DOHH2 (cell line): ENCODE measurements at regions not wholly inside any gene's neighbourhood (a gene's known extent, or its start where the extent isn't known, plus 50 kb on each side); places are given as distances from the start of the nearest gene placed in this dataset.

ENCODE experiments used
- H3F3A ChIP-seq: fragments of 200-600 bp; sonication (generic), shearing (Covaris generic); 2 replicates; pipeline ENCODE4 v1.6.0; 2016; ENCODE audit warnings: antibody characterized with exemption, mild to moderate bottlenecking; ENCODE audit not compliant: control insufficient read depth, insufficient read depth
- H3K27ac ChIP-seq: fragments of 200-600 bp; sonication (generic); 2 replicates; pipeline ENCODE4 v1.5.1; 2014; ENCODE audit warnings: low read depth, mild to moderate bottlenecking, low read length, moderate library complexity
- H3K27me3 ChIP-seq: fragments of 200-600 bp; sonication (generic); 2 replicates; pipeline ENCODE4 v1.6.1; 2014; ENCODE audit warnings: mild to moderate bottlenecking, low read length, mixed read lengths; ENCODE audit not compliant: control insufficient read depth
- H3K36me3 ChIP-seq: fragments of 200-600 bp; sonication (generic); 2 replicates; pipeline ENCODE4 v1.6.1; 2014; ENCODE audit warnings: mild to moderate bottlenecking, low read length, moderate library complexity, mixed read lengths; ENCODE audit not compliant: control insufficient read depth
- H3K4me1 ChIP-seq: fragments of 200-600 bp; sonication (generic); 2 replicates; pipeline ENCODE4 v1.6.1; 2014; ENCODE audit warnings: mild to moderate bottlenecking, low read length, mixed read lengths; ENCODE audit not compliant: control insufficient read depth
- H3K4me2 ChIP-seq: fragments of 200-600 bp; sonication (generic); 2 replicates; pipeline ENCODE4 v1.6.0; 2014; ENCODE audit warnings: mild to moderate bottlenecking, low read length, moderate library complexity
- H3K4me3 ChIP-seq: fragments of 200-600 bp; sonication (generic); 2 replicates; pipeline ENCODE4 v1.5.1; 2014; ENCODE audit warnings: mild to moderate bottlenecking, low read length, mixed read lengths
- H3K79me2 ChIP-seq: fragments of 200-600 bp; sonication (generic); 2 replicates; pipeline ENCODE4 v1.6.1; 2014; ENCODE audit warnings: mild to moderate bottlenecking, low read length, mixed read lengths; ENCODE audit not compliant: control insufficient read depth
- H3K9me2 ChIP-seq: fragments of 200-600 bp; sonication (generic); replicated peaks from 2 replicates; pipeline ENCODE4 v1.6.1; 2014; ENCODE audit warnings: mild to moderate bottlenecking, low read length, mixed read lengths; ENCODE audit not compliant: control insufficient read depth
- H3K9me3 ChIP-seq: fragments of 200-600 bp; sonication (generic); 2 replicates; pipeline ENCODE4 v1.6.1; 2014; ENCODE audit warnings: antibody characterized with exemption, low read length, mixed read lengths; ENCODE audit not compliant: control insufficient read depth, insufficient read depth
- H4K20me1 ChIP-seq: fragments of 200-600 bp; sonication (generic); 2 replicates; pipeline ENCODE4 v1.6.0; 2014; ENCODE audit warnings: low read depth, mild to moderate bottlenecking, antibody characterized with exemption, low read length, moderate library complexity; ENCODE audit not compliant: control insufficient read depth, insufficient read depth
- CTCF ChIP-seq: fragments of 200-600 bp; sonication (generic); IDR thresholded peaks from one replicate; pipeline ENCODE4 v1.5.1; 2014; ENCODE audit warnings: antibody characterized with exemption, mild to moderate bottlenecking, low read depth, low read length; ENCODE audit not compliant: poor library complexity, severe bottlenecking
- EZH2phosphoT487 ChIP-seq: fragments of 200-600 bp; sonication (generic); IDR thresholded peaks from 2 replicates; pipeline ENCODE4 v1.6.1; 2017; ENCODE audit warnings: borderline replicate concordance, mild to moderate bottlenecking, antibody characterized with exemption, low read length, moderate library complexity, mixed read lengths

- Histone ChIP-seq H3F3A (no peaks in the 10 kb centered on the region), H3K9me2 (no peaks in the 10 kb centered on the region), H3K9me3 (no peaks in the 10 kb centered on the region), H3K4me1 (no peaks in the 10 kb centered on the region), H3K36me3 (no peaks in the 10 kb centered on the region), H3K4me2 (no peak overlapping the region), H4K20me1 (no peaks in the 10 kb centered on the region), H3K4me3 (no peak overlapping the region), H3K79me2 (no peaks in the 10 kb centered on the region), H3K27me3 (peaks cover 29% of the 10 kb centered on the region), H3K27ac (no peak overlapping the region)
- no peak for TF ChIP-seq CTCF
- no peak for TF ChIP-seq EZH2phosphoT487
Measured at GRCh38 chr2:207478572-207478971, 51.2 kb upstream of the CREB1 start.

GRCh38 chr2:207479198-207479785 lies 50.5 kb upstream of the CREB1 start:
- TF ChIP-seq EZH2phosphoT487, result no peak
- no peak overlapping the region for H3K4me3 ChIP-seq
- H3K79me2 ChIP-seq, result no peaks in the 10 kb centered on the region
- no peaks in the 10 kb centered on the region for H3F3A ChIP-seq
- H3K36me3 ChIP-seq, result no peaks in the 10 kb centered on the region
- no peaks in the 10 kb centered on the region for H4K20me1 ChIP-seq
- no peak overlapping the region for H3K4me2 ChIP-seq
- H3K9me3 ChIP-seq, result no peaks in the 10 kb centered on the region
- H3K9me2 ChIP-seq, result no peaks in the 10 kb centered on the region
- no peaks in the 10 kb centered on the region for H3K4me1 ChIP-seq
- H3K27ac ChIP-seq, result no peak overlapping the region
- H3K27me3 ChIP-seq, result peaks cover 33% of the 10 kb centered on the region
